ENCODE measurements at regions not wholly inside any gene's neighbourhood (a gene's known extent, or its start where the extent isn't known, plus 50 kb on each side); places are given as distances from the start of the nearest gene placed in this dataset.

DNA sequence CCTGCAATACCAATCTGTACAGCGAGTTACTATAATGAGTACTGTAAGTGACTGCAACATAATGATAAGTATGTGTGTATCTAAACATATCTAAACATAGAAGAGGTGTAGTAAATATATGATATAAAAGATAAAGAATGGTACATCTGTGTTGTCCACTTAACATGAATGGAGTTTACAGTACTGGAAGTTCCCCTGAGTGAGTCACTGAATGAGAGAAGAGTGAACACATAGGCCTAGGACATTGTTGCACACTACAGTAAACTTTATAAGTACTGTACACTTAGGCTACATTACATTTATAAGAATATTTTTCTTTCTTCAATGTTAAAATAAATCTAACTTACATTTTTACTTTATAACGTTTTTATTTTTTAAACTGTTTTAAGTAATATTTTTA, 380.4 kb downstream of the MMUT start:
- Mint-ChIP-seq H3K27me3 (no peaks in the 10 kb centered on the region), H3K4me1 (no peaks in the 10 kb centered on the region), H3K4me3 (no peak overlapping the region), H3K36me3 (ENCODE audit: low read depth) (no peaks in the 10 kb centered on the region), H3K9me3 (ENCODE audit: low read depth) (no peaks in the 10 kb centered on the region), H3K27ac (no peak overlapping the region)
- DNase-seq (no peak), ATAC-seq (no peak)
- intact Hi-C loops (cut with DNase I, micrococcal nuclease): no loop called here
- ChIA-PET POLR2A (no interaction called here), CTCF (interaction anchor here (0.6 kb wide), 1 partner anchor 67 kb away, joined by 3 read pairs; no protein-coding TSS in a partner anchor)

DNA sequence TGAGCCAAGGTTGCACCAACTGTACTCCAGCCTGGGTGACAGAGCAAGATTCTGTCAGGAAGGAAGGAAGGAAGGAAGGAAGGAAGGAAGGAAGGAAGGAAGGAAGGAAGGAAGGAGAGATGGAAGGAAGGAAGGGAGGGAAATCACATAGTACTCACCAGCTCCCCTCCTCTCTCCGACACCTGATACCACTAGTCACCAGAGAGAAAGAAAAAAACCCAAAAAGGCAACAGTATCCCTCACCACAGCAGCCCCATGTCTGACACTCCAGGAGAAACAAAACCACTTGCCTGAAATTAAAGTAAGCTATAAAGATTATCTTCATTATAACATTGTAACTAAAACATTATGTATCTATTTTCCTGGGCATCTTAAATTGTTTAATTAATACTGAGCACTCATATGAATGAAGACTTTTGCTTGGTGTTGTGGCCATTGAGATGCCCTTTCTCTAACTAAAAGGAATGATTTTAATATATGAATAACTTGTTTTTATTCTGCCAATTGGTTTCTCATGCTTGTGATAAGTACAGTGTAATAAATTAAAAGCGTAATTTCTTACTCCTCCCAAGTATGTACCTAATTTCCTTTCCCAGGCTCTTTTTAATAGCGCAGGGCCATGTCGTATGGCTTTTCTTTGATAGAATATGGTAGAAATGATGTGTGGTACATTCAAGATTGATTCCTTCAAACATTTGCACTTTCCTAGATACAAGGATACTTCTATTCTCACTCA, 390.0 kb downstream of the MMUT start:
- ChIA-PET CTCF (no interaction called here), POLR2A (no interaction called here)
- H3K36me3 Mint-ChIP-seq (ENCODE audit: low read depth): no peaks in the 10 kb centered on the region
- DNase-seq: no peak
- H3K27me3 Mint-ChIP-seq: no peaks in the 10 kb centered on the region
- intact Hi-C loops (cut with DNase I, micrococcal nuclease): no loop called here
- H3K4me3 Mint-ChIP-seq: no peak overlapping the region
- H3K4me1 Mint-ChIP-seq: no peaks in the 10 kb centered on the region
- no peak overlapping the region for H3K27ac Mint-ChIP-seq
- H3K9me3 Mint-ChIP-seq (ENCODE audit: low read depth): peaks cover 2% of the 10 kb centered on the region
- no peak for ATAC-seq

DNA sequence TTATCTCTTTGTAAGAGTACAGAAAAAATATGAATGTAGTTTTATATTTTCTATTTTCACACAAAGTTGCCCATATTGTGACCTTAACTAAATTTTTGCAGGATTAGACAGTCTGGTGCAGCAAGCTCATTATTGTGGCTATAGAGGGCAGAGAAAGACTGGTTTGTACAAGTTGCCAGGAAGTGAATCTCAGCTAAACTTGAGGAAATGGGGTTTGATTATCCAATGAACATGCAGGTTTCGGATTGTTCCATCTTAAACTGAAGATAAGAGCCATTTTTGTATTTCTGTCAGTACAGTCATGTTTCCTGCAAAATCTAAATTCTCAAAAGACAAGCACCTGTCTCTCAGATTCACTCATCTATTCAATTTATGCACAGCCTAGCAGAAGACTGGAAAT, 390.9 kb downstream of the MMUT start:
- ATAC-seq: no peak
- Mint-ChIP-seq H3K4me1 (no peaks in the 10 kb centered on the region), H3K27me3 (no peaks in the 10 kb centered on the region), H3K27ac (no peak overlapping the region), H3K36me3 (ENCODE audit: low read depth) (no peaks in the 10 kb centered on the region), H3K9me3 (ENCODE audit: low read depth) (peaks cover 2% of the 10 kb centered on the region), H3K4me3 (no peak overlapping the region)
- no peak for DNase-seq
- POLR2A ChIA-PET: no interaction called here
- CTCF ChIA-PET: no interaction called here
- intact Hi-C loops (cut with DNase I, micrococcal nuclease): no loop called here

DNA sequence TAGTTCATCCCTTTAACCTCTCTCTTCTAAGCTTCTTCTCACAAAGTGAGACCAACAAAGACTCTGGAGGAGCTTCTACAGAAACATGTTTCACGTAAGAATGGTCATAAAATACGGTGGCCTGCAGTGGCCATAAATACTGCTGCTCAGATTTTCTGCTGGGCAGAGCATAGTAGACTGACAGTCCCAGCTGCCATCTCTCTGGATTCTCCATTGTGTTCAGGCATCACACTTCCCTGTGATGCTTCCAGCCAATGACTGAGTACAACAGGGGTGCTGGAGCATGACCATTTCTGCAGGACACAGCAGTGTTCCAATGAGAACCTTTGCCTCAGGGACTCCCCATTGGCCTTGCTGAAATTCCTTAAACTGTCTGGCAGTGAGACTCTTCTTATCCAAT, 392.6 kb downstream of the MMUT start:
- Mint-ChIP-seq H3K36me3 (ENCODE audit: low read depth) (no peaks in the 10 kb centered on the region), H3K27me3 (no peaks in the 10 kb centered on the region), H3K4me1 (no peaks in the 10 kb centered on the region), H3K27ac (no peak overlapping the region), H3K4me3 (no peak overlapping the region), H3K9me3 (ENCODE audit: low read depth) (no peaks in the 10 kb centered on the region)
- intact Hi-C loops (cut with DNase I, micrococcal nuclease): no loop called here
- DNase-seq: no peak
- no peak for ATAC-seq
- CTCF ChIA-PET: no interaction called here
- POLR2A ChIA-PET: no interaction called here

DNA sequence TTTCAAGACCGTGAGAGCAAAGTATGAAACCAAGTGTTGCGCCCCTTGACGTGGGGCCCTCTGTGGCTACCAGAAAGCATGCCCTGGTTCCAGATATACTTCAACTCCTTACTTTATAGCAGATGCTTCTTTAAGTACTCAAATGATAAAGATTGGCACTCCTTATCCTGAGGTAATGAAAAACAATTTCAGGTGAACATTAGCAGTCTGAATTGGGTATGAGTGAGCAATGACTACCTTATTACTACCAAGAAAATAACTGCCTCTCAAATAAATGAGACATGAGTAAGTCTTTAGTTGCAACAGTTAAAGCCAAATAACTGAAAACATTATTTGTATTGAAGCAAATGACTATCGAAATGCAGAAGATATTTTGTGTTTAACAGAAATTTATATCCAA, 408.7 kb downstream of the MMUT start:
- intact Hi-C loops (cut with DNase I, micrococcal nuclease): no loop called here
- Mint-ChIP-seq H3K9me3 (ENCODE audit: low read depth) (peaks cover 8% of the 10 kb centered on the region), H3K4me1 (no peaks in the 10 kb centered on the region), H3K27ac (no peak overlapping the region), H3K27me3 (no peaks in the 10 kb centered on the region), H3K4me3 (no peak overlapping the region), H3K36me3 (ENCODE audit: low read depth) (no peaks in the 10 kb centered on the region)
- DNase-seq: no peak
- CTCF ChIA-PET: interaction anchor here (1.1 kb wide), 1 partner anchor 33 kb away, joined by 3 read pairs; no protein-coding TSS in a partner anchor
- POLR2A ChIA-PET: no interaction called here
- no peak for ATAC-seq

DNA sequence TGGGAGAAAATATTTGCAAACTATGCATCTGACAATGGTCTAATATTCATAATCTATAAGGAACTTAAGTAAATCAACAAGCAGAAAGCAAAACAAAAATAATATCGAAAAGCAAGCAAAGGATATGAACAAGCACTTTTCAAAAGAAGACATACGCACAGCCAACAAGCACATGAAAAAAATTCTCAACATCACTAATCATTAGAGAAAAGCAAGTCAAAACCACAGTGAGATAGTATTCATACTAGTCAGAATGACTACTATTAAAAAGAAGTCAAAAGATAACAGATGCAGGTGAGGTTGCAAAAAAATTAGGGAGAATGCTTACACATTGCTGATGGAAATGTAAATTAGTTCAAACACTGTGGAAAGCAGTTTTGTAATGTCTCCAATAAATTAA, 410.2 kb downstream of the MMUT start:
- Mint-ChIP-seq H3K4me1 (no peaks in the 10 kb centered on the region), H3K9me3 (ENCODE audit: low read depth) (peaks cover 8% of the 10 kb centered on the region), H3K4me3 (no peak overlapping the region), H3K36me3 (ENCODE audit: low read depth) (no peaks in the 10 kb centered on the region), H3K27ac (no peak overlapping the region), H3K27me3 (no peaks in the 10 kb centered on the region)
- DNase-seq (no peak), ATAC-seq (no peak)
- ChIA-PET CTCF (no interaction called here), POLR2A (no interaction called here)
- intact Hi-C loops (cut with DNase I, micrococcal nuclease): no loop called here

DNA sequence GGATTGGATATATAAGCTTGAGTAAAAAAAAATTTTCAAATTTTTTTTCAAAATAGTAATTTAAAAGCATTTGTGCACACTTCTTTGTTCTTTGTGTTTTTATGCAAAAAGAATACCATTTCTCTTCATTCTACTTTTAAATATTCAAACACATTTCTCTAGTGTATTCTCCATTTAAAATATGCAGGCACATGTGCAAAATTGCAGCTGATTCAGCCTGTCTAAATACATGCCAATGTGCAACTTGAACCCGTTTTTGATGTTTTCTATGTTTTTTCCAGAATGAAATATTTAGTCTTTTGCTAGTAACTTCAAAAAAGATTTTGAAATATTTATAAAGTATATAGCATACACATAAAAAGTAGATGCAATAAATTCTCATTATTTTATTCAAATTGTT, 411.8 kb downstream of the MMUT start:
- H3K9me3 Mint-ChIP-seq (ENCODE audit: low read depth): peaks cover 6% of the 10 kb centered on the region
- intact Hi-C loops (cut with DNase I, micrococcal nuclease): no loop called here
- ChIA-PET CTCF (no interaction called here), POLR2A (no interaction called here)
- H3K36me3 Mint-ChIP-seq (ENCODE audit: low read depth): no peaks in the 10 kb centered on the region
- no peak overlapping the region for H3K4me3 Mint-ChIP-seq
- no peak overlapping the region for H3K27ac Mint-ChIP-seq
- no peaks in the 10 kb centered on the region for H3K4me1 Mint-ChIP-seq
- H3K27me3 Mint-ChIP-seq: no peaks in the 10 kb centered on the region
- no peak for DNase-seq
- no peak for ATAC-seq

DNA sequence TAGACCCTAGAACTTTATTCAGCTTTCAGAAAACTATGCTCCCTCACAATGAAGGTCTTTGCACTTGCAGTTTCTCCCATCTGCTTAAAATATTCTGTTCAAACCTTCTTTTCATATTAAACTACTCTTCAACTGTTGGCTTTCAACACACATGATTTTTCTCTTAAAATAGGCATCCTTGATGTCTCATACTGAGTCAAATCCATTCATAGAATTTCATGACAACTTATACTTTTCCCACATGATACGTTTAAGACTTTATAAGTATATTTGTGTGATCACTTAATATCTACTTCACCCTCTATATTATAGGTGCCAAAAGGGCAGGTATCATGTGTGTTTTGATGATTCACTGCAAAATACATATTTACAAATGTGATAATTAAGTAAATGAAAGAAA, 412.5 kb downstream of the MMUT start:
- ChIA-PET CTCF (no interaction called here), POLR2A (no interaction called here)
- Mint-ChIP-seq H3K27me3 (no peaks in the 10 kb centered on the region), H3K27ac (no peak overlapping the region), H3K4me1 (no peaks in the 10 kb centered on the region), H3K9me3 (ENCODE audit: low read depth) (peaks cover 8% of the 10 kb centered on the region), H3K4me3 (no peak overlapping the region), H3K36me3 (ENCODE audit: low read depth) (no peaks in the 10 kb centered on the region)
- ATAC-seq (no peak), DNase-seq (no peak)
- intact Hi-C loops (cut with DNase I, micrococcal nuclease): no loop called here

DNA sequence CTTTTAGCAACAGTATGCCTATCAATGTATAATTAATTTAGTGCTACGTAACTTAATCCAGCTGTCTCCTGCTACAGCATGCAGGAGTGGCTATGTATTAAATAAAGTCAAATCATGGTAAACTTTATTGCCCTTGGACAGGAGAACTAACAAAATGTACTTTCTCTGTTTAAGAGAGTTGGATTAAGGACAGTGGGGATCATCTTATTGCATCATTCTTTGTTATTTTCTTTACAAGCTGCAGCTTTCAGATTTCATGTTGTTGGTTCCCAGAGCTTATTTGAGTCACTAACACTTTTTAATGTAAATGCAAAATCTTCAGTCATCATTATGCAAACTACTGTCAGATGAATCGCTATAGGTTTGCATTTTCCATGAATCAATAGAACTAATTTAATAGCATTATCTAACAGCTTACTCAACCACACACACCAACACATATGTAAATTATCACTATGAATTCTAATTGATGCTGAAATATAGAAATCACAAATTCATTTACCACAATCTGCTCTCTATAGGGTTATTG, 424.7 kb downstream of the MMUT start:
- H3K27me3 Mint-ChIP-seq: no peaks in the 10 kb centered on the region
- intact Hi-C loops (cut with DNase I, micrococcal nuclease): no loop called here
- ChIA-PET CTCF (no interaction called here), POLR2A (no interaction called here)
- H3K9me3 Mint-ChIP-seq (ENCODE audit: low read depth): peaks cover 2% of the 10 kb centered on the region
- H3K4me3 Mint-ChIP-seq: no peak overlapping the region
- no peak overlapping the region for H3K27ac Mint-ChIP-seq
- DNase-seq (no peak), ATAC-seq (no peak)
- no peaks in the 10 kb centered on the region for H3K36me3 Mint-ChIP-seq (ENCODE audit: low read depth)
- no peaks in the 10 kb centered on the region for H3K4me1 Mint-ChIP-seq

DNA sequence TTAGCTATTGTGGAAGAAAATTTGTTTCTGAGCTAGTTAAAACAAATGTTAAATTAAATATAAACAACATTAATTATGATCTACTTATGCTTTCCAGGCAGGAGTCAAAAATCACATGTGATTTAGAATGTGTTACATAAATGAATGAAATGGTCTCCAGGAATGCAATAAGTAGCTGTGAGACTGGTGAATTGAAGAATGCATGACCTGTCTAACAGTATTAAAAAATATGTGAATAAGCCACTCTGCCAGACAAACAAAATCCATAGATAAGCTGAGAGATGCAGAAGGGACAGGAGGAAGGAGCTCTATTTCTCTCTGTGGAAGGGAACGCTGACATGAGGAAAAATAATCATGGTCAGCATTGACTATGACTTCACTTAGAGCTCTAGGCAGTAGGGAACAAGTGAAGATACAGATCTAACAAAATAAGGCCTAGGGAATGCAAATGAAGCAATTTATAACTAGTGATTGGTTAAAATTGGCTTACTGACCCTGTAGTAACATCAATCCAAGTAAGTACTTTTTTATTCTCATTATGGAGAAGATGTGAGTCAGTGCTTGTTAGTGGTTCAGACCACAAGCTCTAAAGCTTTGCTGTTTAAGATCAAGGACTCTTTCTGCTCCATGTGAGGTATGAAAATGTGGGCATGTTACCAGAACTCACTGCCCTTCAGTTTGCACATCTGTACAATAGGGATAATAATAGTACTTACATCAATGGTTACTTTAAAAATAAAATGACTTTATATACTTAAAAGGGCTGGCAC, 432.6 kb downstream of the MMUT start:
- ChIA-PET POLR2A (no interaction called here), CTCF (no interaction called here)
- Mint-ChIP-seq H3K4me1 (no peaks in the 10 kb centered on the region), H3K27me3 (no peaks in the 10 kb centered on the region), H3K27ac (no peak overlapping the region), H3K4me3 (no peak overlapping the region), H3K36me3 (ENCODE audit: low read depth) (no peaks in the 10 kb centered on the region), H3K9me3 (ENCODE audit: low read depth) (peaks cover 3% of the 10 kb centered on the region)
- DNase-seq (no peak), ATAC-seq (no peak)
- intact Hi-C loops (cut with DNase I, micrococcal nuclease): no loop called here

DNA sequence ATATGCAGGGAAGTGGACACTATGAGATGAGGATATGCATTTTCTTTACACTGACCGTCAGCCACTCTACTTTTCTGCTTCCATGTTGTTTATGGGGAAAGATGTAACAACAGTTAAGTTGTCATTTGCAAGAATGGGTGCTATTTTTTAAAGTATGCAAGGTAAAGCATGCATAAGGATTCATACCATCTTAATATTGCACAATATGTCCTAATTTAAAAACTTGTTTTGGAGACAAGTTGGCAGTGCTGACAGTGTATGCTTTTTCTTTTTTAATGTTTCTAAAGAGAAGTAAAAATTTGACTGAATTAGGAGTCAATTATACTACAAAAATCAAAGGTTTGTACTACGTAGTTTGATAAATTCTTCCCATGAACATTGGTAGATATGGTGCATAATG, 435.4 kb downstream of the MMUT start:
- Mint-ChIP-seq H3K9me3 (ENCODE audit: low read depth) (peaks cover 3% of the 10 kb centered on the region), H3K27me3 (no peaks in the 10 kb centered on the region), H3K4me1 (no peaks in the 10 kb centered on the region), H3K27ac (no peak overlapping the region), H3K36me3 (ENCODE audit: low read depth) (no peaks in the 10 kb centered on the region), H3K4me3 (no peak overlapping the region)
- CTCF ChIA-PET: no interaction called here
- DNase-seq: no peak
- intact Hi-C loops (cut with DNase I, micrococcal nuclease): no loop called here
- POLR2A ChIA-PET: no interaction called here
- no peak for ATAC-seq

Measured in activated CD4-positive, alpha-beta T cell treated with anti-CD3 and anti-CD28 coated beads for 36 hours (primary cell).